RKO (cell line): ENCODE measurements at regions not wholly inside any gene's neighbourhood (a gene's known extent, or its start where the extent isn't known, plus 50 kb on each side); places are given as distances from the start of the nearest gene placed in this dataset.
A peak's percentile ranks its signal among the peaks of the same experiment; 100 is the strongest.
"Not testable (repeated sequence)": the region's sequence is repeated elsewhere in the genome, so short reads cannot be mapped to it uniquely, and the experiment has no call there.

Experiments
- DNase-seq: peaks from one replicate; pipeline ENCODE4 v3.0.0-alpha.2; 2016; ENCODE audit warnings: low spot score

DNA sequence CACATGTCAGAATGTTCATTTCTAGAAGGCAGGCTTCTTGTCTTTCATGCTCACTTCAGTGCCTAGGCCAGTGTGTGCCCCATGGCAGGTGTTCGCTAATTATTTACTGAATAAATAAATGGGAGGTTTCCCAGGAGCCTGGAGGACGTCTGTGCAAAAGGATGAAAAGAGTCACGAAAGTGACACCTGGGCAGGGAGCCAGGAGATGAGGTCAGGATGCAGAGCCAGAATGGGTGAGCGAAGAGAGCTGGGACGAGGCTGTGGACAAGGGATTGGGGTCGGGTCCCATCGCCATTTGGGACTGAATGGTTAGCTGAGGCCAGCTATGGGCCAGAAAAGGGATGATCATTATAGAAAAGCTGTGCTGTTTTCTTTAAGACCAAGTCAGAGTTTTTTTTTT lies 560.4 kb downstream of the TBC1D22A start:
- DNase-seq = no peak

DNA sequence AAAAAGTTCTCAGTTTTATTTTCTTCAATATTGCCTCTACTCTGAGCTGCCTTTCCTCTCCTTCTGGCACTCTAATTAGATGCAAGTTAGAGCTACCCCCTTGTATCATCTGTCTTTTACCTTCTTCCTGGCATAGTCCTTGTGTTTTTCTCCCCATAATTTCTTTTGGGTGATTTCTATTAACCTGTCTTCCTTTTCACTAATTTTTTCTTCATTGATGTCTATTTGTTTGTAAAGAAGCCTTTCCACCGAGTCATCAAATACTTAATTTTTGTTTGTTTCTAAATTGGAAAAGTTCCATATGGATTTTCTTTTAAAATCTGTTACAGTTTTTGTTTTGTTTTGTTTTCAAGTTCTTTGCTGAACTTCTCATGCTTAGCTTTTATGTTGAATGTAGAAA lies 558.1 kb downstream of the TBC1D22A start:
- DNase-seq = no peak

DNA sequence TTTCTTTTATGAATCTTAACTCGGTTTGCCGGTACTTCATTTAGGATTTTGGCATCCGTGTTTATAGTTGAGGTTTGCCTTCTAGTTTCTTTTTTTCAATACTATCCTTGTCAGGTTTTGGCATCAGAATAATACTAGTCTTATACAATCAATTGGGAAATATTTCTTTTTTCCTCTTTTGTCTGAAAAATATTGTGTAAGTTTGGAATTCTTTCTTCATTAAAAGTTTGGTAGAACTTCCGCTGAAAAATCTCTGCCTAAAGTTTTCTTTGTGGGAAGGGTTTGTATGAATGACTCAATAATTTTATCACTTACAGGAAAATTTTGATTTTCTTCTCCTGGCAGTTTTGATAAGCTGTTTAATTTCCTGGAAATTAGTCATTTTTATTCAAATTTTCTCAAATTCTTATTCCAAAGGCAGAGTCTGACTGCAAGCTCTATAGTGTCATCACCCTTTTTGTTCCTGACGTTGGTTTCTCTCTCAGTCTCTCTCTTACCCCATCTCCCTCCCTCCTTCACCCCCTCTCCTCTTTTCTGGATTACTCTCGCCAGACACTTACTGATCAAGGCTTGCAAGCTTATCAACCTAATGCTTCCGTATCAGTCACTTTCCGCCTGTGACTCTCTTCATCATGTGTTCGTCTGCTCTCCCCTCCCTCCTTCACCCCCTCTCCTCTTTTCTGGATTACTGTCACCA lies 555.7 kb downstream of the TBC1D22A start:
- no peak for DNase-seq

DNA sequence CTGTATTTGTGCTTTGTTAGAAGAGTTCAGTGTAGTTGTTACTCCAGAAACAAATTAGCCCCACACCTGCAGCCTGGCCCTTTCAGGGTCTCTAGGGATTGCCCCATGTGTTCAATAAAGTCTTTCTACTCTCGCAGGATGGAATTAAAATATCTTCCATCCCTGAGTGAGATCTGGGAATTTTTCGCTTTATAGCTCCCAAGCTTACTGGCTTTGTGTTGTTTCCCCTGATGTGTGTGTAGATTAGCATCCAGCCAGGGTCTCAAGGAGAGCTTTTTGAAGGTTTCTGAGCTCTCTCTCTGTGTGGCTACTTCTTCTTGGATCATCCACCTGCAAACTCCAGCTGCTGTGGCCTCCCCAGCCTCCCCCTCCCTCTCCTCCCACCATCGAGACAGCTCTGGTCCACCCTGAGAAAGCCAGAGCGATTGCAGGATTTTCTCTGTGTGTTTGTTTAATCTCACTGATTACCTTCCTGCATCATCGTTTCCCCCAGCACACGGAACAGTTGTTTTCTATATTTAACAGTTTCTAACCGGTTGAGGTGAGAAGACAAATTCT lies 553.5 kb downstream of the TBC1D22A start:
- no peak for DNase-seq

GRCh38 chr22:47310601-47311000 lies 548.2 kb downstream of the TBC1D22A start:
- peak; percentile 76 for DNase-seq

GRCh38 chr22:47309946-47310345 lies 547.5 kb downstream of the TBC1D22A start:
- DNase-seq = no peak

DNA sequence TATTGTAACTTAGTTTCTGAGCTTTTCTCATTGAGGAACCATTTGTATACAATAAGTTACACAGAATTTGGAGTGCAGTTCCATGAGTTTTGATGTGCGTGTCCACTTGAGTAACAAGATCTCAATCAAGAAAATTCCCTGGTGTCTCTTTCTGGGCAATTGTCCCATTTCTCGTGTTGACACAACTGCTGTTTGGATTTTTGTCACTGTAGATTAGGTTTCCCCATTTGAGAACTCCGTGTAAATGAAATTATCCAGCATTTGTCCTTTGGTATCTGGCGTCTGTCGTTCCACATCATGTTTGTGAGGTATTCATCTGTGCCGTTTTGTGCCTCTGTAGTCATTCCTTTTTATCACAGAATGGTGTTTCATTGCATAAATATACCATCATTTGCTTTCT lies 547.0 kb downstream of the TBC1D22A start:
- DNase-seq = no peak

DNA sequence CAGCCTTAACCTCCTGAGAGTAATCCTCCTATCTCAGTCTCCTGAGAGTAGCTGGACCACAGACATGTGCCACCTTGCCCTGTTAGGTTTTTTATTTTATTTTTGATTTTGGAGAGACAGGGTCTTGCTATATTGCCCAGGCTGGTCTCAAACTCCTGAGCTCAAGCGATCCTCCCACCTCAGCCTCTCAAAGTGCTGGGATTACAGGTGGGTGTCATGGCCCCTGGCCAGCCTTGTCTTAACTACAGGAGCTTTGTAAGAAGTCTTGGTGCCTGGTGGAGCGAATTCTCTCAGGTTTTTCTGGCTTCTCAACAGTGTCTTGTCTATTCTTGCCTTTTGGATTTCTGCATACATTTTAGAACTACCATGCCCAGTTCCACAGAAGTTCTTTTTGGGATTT lies 546.4 kb downstream of the TBC1D22A start:
- DNase-seq = no peak

- no peak for DNase-seq
These were observed 545.4 kb downstream of the TBC1D22A start for GRCh38 chr22:47307822-47308221.

DNA sequence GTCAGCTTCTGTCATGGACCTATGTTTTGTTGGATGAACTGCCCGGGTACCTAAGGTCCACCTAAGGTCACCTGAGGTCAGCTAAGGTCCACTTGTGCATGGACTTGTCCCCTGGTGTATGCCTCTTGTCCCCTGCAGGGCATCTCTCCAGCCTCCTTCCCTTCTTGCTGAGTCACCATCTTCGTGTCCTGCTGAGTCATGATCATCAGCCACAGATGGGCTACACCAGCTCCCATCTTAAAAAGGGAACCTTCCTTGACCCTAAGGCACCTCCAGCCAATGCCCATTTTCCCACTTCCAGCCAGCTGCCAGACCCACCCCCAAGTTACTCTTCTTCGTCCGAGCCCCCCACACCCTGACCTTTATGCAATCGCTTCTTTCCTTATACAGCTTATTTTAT lies 544.9 kb downstream of the TBC1D22A start:
- peak; percentile 38 for DNase-seq

- no peak for DNase-seq
These were observed 542.4 kb downstream of the TBC1D22A start for GRCh38 chr22:47304854-47305253.

- no peak for DNase-seq
These were observed 541.9 kb downstream of the TBC1D22A start for GRCh38 chr22:47304191-47304831.

- DNase-seq = no peak
These were observed 540.9 kb downstream of the TBC1D22A start for GRCh38 chr22:47303161-47303890.

DNA sequence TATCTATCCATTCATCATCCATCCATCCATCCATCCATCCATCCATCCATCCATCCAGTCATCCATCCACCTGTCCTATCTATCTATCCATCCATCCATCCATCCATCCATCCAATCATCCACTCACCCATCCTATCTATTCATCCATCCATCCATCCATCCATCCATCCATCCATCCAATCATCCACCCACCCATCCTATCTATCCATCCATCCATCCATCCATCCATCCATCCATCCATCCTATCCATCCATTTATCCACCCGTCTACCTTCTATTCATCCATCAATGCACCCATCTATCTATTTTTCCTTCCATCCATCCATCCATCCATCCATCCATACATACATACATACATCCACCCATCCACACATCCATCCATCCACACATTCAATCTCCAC lies 540.1 kb downstream of the TBC1D22A start:
- not testable (repeated sequence) for DNase-seq

- DNase-seq = no peak
These were observed 539.5 kb downstream of the TBC1D22A start for GRCh38 chr22:47301820-47302475.

- no peak for DNase-seq
These were observed 538.4 kb downstream of the TBC1D22A start for GRCh38 chr22:47300698-47301405.

DNA sequence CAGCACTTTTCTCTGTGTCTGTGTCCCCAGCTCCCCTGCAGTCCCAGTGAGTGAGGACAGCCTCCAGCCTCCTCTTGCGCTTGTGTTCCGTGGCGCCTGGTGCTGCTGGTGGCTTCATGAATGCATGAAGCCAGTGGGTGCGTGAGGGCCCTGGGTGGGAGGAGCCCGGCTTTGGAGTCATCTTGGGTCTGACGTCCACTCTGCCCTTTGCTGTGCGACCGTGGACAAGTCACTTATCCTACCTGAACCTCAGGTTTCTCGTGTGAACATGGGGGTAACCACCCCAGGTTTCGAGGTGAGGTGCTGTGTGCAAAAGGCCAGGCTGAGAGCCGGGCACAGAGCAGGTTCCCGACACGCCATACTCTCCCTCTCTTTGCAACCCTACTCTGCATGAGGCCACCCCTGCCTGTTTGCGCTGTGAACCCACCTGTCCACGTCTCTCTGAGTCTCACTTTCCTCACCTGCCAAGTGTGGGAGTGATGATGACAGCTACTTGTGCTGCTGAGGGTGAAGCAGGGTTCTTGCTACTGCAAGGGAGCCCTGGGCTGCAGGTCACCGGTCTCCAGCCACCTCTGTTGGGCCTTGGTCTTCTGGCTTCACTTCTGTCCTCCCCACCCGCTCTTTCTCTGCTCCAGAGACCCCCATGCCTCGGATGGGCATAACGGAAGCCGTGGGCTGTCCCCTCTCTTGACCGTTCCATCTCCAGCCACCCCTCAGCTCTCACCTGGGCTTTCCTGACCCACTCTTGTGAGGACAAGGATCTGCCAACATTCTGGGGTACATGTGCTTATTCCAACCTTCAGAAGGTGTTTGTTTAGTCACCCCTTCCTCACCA lies 537.6 kb downstream of the TBC1D22A start:
- DNase-seq = no peak

DNA sequence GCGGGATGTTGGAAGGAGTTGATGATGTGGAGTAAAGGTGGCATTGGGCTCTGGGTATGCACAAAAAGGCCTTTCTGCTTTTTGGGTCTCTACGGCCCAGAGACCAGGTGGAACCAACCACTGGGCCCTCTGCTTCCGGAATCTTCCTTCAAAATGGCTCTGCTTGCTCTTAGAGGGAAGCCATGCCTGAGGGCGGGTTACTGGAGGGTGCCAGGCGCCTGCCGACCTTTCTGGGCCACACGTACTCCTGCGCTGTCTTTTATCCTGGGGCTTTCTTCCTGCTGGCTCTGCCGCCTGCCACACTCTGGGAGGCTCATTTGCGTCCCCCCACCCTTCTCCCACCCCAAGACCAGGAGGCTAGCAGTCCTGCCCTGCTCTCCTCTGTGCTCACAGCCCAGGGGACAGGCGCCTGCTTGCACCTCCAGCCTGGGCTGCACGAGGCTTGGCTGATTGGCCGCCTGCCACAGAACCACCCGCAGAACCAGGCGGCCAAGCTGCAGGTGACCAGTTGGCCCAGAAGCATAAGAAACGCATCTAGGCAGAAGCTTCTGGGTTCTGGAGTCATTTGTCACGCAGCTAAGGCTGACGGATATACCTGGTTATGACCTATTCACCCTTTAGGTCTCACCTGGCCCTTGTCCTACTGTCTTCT lies 536.9 kb downstream of the TBC1D22A start:
- DNase-seq = no peak

DNA sequence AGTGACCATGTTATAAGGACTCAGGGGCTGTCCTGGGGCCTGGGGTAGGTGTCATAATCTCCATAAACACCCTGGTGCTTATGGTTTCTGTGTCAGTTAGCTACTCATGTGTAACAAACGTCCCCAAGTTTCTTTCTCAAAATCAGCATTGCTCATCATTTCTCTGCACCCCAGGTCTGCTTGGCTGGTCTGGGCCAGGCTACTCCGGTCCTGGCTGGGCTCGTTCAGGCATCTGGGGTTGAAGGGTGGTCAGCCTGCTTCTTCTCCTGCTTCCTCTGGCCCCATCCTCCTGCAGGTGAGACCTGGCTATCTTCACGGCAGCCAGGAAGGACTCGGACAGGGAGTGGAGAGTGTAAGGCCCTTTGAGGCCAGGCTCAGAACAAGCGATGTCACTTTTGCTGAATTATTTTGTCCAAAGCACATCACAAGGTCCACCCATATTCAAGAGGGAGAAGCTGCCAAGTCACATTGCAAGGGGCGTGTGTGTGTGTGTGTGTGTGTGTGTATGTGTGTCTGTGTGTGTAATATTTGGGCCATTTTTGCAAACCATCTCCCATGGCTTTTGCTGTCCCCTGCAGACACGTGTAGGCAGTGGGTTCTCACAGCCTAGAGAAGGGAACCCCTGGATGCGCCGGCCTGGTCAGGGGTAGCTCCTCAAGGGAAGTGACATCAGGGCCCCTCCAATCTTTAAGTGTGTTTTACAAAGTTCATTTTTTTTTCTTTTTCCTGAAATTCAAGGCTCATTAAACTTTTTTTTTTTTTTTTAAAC lies 535.8 kb downstream of the TBC1D22A start:
- DNase-seq = no peak
